Medulla oblongata (tissue), 1 donor: ENCODE measurements at regions not wholly inside any gene's neighbourhood (a gene's known extent, or its start where the extent isn't known, plus 50 kb on each side); places are given as distances from the start of the nearest gene placed in this dataset.

ENCODE experiments used
- DNase-seq: peaks from one replicate; pipeline ENCODE4 v3.0.0-alpha.2; 2015; ENCODE audit errors: extremely low spot score

DNA sequence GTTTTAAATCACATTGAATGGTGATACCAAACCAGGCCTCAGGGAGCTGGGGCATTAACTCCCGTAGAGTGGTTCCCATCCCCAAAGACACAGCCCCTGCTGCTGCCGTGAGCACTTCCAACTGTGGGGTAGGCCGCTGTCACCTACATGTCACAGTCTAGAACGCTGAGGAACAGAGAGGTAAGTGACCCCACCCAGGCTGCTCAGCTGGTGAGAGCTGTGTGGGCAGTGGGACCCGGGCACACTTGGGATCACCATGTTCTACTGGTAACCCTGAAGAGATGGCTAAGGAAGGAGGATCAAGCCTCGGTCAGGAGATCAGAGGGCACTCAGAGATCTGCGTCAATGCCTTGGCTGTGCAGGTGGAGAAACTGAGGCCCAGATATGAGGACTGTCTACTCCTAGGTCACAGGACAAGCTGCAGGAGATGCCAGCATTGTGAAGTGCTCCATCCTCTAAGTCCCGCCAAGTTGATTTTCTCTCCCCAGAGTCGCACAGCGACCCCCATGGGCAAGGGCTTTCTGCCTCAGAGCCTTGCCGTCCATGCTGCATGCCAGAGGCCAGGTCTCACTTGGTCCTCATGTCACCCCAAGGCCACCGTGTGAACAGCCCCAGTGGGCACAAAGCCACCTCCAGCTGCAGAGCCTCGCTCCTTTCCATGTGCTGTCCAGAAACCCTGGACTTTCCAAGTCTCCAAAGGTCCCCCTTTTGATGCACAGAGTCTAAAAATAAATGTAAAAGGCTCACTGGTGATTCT lies 144.2 kb upstream of the OTOS start:
- no peak for DNase-seq

DNA sequence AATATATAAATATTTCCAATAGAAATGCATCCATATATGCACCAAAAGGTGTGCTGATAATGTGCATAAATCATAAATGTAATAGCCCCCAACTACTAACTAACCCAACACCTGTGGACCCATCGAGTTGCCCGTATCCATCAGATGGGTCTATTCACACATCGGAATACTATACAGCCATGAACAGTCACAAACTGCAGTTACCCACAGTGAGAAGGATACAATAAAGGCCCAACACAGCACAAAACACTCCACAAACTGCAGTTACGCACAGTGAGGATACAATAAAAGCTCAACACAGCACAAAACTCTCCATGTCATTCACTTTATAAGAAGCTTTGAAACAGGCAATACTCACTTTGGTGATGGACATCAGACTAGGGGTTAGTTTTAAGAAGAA lies 145.3 kb upstream of the OTOS start:
- DNase-seq, result no peak

DNA sequence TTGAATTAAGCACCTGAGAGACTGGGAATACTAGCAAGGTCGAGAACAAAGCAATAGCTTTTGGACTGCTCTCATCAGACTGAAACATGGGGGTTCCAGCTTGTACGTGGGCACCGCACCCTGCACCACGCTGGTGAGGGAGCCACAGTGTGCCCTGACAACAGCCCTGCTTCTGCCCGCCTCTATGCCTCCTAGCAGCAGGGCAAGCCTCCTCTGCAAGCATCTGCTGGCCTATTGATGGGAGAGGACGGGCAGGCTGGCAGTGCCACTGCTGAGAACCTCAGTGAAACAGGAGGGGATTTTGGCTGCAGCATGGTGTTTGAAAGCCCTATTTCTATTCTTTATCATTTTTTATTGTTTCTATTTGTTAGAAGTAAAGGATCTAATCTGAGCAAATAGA lies 146.1 kb upstream of the OTOS start:
- DNase-seq, result peak; percentile 31

GRCh38 chr2:240287011-240287410 lies 146.6 kb upstream of the OTOS start:
- peak; percentile 18 for DNase-seq

- no peak for DNase-seq
These were observed 147.1 kb upstream of the OTOS start for GRCh38 chr2:240287496-240288086.

DNA sequence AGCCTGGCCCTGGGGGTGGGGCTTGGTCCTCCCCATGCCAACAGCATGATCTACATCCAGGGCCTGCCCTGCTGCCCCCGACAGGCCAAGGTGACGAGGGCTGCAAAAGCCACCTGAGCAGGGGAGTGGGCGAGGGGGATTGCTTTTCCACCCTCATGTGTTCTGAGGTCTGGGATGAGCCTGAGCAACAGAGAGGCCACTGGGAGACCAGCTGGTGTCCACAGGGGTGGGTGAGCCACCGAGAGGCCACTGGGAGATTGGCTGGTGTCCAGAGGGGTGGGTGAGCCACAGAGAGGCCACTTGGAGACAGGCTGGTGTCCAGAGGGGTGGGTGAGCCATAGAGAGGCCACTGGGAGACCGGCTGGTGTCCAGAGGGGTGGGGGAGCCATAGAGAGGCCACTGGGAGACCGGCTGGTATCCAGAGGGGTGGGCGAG lies 147.4 kb upstream of the GPC1 start:
- no peak for DNase-seq

DNA sequence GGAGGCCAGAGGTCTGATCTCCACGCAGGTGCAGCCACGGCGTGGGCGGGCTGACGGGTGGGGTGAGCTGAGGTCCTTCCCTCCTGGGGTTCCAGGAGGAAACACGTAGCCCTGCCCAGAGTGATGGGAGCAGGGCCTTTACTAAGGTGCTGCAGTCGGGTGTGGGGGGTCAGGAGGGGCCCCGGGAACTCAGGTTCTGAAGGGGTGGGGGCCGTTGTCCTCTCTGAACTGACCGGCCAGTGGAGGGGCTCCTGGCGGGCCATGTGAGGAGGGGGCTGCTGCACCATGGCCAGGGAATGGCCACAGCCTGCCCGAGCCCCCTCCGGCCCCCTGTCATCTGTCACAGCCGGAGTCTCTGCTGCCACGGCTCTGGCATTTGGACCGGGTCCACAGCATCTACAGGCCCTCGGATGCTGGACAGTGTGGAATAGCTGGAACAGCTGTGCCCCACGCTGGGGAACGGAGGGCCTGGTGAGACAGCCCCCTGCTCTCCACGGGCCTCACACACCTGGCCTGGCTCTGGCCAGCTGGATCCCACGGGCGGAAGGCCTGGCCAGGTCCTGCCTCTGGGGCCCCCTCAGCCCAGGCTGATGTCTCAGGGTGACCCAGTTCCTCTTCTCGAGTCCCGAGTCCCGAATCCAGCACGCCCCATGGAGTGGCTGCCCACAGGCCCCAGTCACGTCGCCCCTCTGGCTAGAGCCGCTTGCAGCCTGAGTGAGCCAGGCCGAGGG lies 145.6 kb upstream of the GPC1 start:
- DNase-seq, result no peak

GRCh38 chr2:240290432-240291336 lies 144.8 kb upstream of the GPC1 start:
- DNase-seq, result no peak

- no peak for DNase-seq
These were observed 144.0 kb upstream of the GPC1 start for GRCh38 chr2:240291337-240292034.

DNA sequence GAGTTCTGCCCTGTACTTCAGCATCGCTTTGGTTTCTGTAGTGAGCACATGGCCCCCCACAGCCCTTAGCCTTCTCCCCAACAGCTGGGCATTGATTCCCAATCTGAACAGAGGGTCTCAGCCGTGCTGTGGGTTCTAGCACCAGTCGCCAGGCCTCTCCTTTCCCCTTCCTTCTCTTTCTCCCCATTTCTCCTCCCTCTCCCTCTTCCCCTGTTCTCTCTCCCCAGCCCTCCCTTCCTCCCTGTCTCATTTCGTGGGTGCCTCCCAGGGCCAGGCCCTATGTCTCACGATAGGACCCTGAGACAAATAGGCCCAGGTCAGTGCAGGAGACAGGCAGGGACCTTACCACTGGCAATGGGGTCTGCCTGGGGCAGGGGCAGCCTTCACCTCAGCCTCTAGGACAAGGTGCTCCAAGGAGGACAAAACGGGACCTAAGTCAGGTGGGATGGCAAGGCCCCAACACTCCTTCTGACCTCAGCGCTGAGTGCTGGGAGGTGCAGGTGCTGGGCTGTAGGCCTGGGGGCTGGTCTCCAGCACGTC lies 143.4 kb upstream of the GPC1 start:
- DNase-seq, result no peak

DNA sequence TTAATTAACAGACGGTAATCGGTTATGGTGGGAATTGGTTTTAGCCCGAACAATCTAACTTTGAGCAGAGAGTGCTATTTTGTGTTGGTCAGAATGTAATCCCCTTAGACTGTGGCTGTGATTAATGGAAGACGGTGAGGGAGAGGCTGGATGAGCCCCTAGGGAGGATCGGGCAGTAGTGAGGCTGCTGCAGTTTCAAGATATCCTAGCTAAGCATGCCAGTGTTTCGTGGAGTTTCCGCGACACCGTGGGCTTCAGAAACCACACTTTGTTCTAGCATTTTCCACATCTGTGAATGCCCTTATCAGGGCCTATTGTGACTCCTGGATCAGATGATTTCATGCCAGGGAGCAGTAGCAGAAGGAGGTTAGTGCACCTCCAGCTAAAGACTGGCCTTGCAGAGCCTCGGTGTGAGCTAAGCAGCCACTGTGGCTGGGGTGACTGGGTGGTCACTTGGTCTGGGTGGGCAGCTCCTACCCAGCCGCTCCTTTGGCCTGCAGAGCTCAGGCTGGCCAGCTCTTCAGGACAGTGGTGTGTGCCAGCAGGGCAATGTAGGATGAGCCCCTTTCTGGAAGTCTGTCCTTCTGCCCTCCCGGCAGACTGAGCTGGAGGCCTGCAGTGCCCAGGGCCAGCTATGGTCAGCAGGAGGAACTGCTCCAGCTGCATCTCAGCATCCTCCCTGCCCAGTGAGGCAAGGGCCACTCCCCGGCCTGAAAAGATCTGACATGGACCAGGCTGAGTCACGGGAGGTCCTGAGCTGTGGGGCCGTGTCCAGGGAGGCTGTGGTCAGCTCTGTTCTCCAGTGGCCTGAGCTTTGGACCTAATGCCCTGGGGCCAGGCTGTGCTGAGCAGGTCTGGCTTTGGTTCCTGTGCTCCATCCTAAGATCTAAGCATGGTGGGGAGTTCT lies 142.6 kb upstream of the GPC1 start:
- DNase-seq, result no peak

DNA sequence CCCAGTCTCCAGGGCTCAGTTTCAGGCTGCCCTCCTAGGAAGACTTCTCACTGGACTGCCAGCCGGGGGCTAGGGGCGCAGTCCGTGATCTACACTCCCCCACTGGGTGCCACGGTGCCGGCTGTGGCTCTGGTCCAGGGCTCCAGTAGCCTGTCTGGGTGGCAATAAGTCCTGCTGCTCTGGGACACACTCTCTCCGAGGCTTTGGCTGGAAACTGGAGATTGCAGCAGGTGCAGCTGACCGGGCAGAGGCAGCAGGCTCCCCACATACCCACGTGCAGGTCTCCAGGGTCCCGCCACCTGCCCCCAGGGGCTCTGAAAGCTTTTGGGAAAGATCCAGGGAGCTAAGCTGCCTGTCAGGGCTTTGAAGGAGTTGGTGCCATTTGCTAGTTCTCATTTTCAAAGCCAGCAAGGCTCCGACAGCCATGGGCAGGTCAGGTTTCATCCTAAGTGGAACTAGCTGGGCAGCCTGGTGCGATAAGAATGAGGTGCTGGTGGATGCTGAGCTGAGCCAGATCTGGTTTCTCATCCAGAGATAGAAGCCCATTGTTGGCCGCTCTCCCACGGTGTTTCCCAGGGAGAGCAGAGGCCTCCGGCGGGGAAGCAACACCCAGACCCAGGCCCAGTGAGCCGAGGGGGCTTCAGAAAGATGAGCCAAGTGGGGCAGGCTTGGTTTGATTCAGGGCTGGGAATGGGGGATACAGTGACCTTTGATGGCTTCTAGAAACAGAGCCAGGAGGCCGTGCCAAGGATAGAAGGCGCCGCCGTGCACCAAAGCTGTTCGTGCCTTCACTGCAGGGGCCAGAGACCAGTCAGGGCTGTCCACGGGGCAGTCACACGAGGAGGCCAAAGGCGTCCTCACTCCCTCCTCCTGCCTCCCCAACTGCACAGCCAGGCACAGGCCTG lies 141.7 kb upstream of the GPC1 start:
- no peak for DNase-seq

DNA sequence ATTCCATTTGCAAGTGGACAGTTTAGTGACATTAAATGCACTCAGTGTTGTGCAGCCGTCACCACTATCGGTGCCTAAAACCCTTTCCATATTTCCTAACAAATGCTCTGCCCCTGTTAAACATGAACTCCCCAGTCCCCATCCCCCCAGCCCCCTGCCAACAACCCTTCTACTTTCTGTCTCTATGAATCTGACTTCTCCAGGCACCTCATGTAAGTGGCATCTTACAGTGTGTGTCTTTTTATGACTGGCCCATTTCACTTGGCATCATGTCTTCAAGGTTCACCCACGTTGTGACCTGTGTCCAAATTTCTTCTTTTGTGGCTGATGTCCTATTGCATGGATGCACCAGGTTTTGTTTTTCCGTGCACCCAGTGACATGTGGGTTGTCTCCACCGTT lies 140.9 kb upstream of the GPC1 start:
- no peak for DNase-seq

- no peak for DNase-seq
These were observed 140.0 kb upstream of the GPC1 start for GRCh38 chr2:240295256-240296103.

GRCh38 chr2:240296104-240296406 lies 139.4 kb upstream of the GPC1 start:
- no peak for DNase-seq

- no peak for DNase-seq
These were observed 138.8 kb upstream of the GPC1 start for GRCh38 chr2:240296476-240297255.
